Psoas muscle (tissue), 7 donors: ENCODE measurements at regions not wholly inside any gene's neighbourhood (a gene's known extent, or its start where the extent isn't known, plus 50 kb on each side); places are given as distances from the start of the nearest gene placed in this dataset.

Source experiments
- ATAC-seq, 4 donors: fragments of 200-7000 bp; cut with Tn5 transposase; one replicate each; pipeline ENCODE4 v1.9.1; 2020; ENCODE audit warnings: moderate library complexity in 3 of 4, mild to moderate bottlenecking in 2 of 4
- DNase-seq, 2 donors: peaks; one replicate each; pipeline ENCODE4 v3.0.0-alpha.2; 2020
- H3K27ac ChIP-seq: fragments of 200-600 bp; one replicate; pipeline ENCODE4 v1.8.0; 2022
- H3K27me3 ChIP-seq, 3 donors: fragments of 200-600 bp in 1 of 3; one replicate each; pipeline versions ENCODE4 v1.6.1 to v1.8.0; 2013 to 2022; ENCODE audit warnings: low read length in 2 of 3, mild to moderate bottlenecking in 2 of 3, moderate library complexity in 1 of 3; ENCODE audit not compliant: insufficient read depth in 3 of 3
- H3K36me3 ChIP-seq, 2 donors: fragments of 200-600 bp in 1 of 2; one replicate each; pipeline versions ENCODE4 v1.6.1 to v1.8.0; 2013 to 2022; ENCODE audit warnings: low read depth in 1 of 2, mild to moderate bottlenecking in 1 of 2, moderate library complexity in 1 of 2; ENCODE audit not compliant: insufficient read depth in 1 of 2
- H3K4me1 ChIP-seq: fragments of 200-600 bp; one replicate; pipeline ENCODE4 v1.8.0; 2022
- H3K4me3 ChIP-seq: fragments of 200-600 bp; one replicate; pipeline ENCODE4 v1.8.0; 2022; ENCODE audit warnings: mild to moderate bottlenecking
- H3K9me3 ChIP-seq: fragments of 200-600 bp; one replicate; pipeline ENCODE4 v1.8.0; 2022
- WGBS, 3 donors: extraction: QIAGEN DNeasy Blood & Tissue Kit; methylation state at CpG; one replicate each; pipeline versions ENCODE4 v1.1.6 to v1.1.7; 2013; 5-methylcytosine and 5-hydroxymethylcytosine counted together
- intact Hi-C, 2 donors: fragments of 100-400 bp; cut with DNase I; formaldehyde crosslinking; loops; one replicate each; pipeline versions ENCODE4 v1.11.0 to v1.14.2; 2022
- TF ChIP-seq, protein P1 (sequence below): fragments of 200-600 bp; IDR thresholded peaks from one replicate; pipeline ENCODE4 v1.8.0; 2022; ENCODE audit warnings: antibody characterized with exemption
- donor health status: healthy with polysubstance abuse.
- donor health status: DM: no; HTN: no; CAD: no; lungs with moderate emphysema.
- donor health status: Bipolar disorder and iron deficiency.
- donor health status: healthy.
- donor health status: DM: yes; HTN: yes; CAD: no.
- donor health status: DM: no; HTN: no; CAD: no.
- donor health status: DM: yes; HTN: yes; CAD: no.

DNA sequence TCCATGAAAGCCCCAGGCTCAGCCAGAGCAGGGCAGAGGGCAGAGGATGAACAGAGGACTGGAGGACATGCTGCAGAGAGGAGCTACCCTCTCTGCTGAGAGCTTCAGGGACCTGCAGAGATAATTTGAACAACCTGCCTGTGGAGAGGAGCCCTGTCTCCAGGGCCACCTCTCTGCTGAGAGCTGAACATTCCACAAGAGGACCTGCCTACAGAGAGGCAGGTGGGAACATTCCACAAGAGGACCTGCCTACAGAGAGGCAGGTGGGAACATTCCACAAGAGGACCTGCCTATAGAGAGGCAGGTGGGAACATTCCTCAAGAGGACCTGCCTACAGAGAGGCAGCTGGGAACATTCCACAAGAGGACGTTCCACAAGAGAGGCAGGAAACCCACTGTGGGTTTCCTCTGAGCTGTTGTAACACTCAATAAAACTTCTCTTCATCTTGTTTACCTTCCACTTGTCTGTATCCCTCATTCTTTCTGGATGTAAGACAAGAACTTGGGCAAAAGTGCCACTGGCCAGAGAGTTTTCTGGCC lies 551.9 kb upstream of the CA10 start:
- Histone ChIP-seq H3K27me3 (no peaks in the 10 kb centered on the region), H3K36me3 (no peaks in the 10 kb centered on the region), H3K27ac (no peak overlapping the region), H3K9me3 (no peaks in the 10 kb centered on the region), H3K4me1 (no peaks in the 10 kb centered on the region), H3K4me3 (no peak overlapping the region)
- ATAC-seq = no peak
- intact Hi-C loops = no loop called here
- WGBS, 3 donors = 42 to 47% (median 43%) methylated on average over 1 of the region's 1 CpG
- DNase-seq = no peak
- TF ChIP-seq, protein P1, sequence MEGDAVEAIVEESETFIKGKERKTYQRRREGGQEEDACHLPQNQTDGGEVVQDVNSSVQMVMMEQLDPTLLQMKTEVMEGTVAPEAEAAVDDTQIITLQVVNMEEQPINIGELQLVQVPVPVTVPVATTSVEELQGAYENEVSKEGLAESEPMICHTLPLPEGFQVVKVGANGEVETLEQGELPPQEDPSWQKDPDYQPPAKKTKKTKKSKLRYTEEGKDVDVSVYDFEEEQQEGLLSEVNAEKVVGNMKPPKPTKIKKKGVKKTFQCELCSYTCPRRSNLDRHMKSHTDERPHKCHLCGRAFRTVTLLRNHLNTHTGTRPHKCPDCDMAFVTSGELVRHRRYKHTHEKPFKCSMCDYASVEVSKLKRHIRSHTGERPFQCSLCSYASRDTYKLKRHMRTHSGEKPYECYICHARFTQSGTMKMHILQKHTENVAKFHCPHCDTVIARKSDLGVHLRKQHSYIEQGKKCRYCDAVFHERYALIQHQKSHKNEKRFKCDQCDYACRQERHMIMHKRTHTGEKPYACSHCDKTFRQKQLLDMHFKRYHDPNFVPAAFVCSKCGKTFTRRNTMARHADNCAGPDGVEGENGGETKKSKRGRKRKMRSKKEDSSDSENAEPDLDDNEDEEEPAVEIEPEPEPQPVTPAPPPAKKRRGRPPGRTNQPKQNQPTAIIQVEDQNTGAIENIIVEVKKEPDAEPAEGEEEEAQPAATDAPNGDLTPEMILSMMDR = no peak

DNA sequence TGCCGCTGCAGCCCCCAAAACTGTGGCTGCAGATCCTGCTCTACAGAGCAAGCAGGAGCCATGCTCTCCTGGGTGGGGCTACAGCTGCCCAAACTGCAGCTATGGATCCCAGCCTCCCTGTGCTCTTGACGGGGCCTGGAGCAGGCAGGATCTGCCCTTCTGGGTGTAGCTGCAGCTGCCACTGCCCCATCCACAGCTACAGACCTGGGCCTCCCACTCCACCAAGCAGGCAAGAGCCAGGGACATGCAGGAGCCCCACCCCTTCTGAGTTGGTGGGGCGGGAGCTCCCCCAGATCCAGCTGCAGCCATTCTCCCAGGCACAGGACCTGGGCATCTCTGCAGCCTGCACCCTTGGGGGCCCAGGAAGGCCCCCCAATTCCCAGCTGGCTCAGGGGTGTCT lies 551.2 kb upstream of the CA10 start:
- ATAC-seq = no peak
- WGBS, 3 donors = 86 to 89% (median 86%) methylated on average over 3 of the region's 3 CpGs
- DNase-seq = no peak

DNA sequence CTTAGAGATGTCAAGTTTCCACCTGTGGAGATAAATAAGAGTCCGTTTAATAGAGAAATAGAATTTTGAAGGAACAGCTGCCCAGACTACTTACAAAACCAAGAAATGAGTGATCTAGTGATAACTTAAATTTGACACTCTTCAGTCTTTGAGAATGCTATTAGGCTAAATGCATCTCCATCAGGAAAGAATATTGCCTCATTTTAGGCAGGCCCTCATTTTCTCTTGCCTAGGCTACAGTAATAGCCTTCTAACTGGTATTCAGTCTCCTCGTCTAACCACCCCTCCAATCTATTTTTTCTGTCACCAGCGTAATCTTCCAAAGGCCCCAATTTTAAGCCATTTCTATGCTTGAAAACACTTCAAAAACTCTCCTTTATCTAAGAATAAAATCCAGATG lies 537.8 kb upstream of the CA10 start:
- intact Hi-C loops = no loop called here
- no peak overlapping the region for H3K27ac ChIP-seq
- H3K27me3 ChIP-seq = no peaks in the 10 kb centered on the region
- WGBS, 3 donors = 80 to 86% (median 83%) methylated on average over 3 of the region's 3 CpGs
- TF ChIP-seq, protein P1 = no peak
- no peaks in the 10 kb centered on the region for H3K36me3 ChIP-seq
- DNase-seq (no peak), ATAC-seq (no peak)
- no peaks in the 10 kb centered on the region for H3K9me3 ChIP-seq
- no peak overlapping the region for H3K4me3 ChIP-seq
- no peaks in the 10 kb centered on the region for H3K4me1 ChIP-seq

More for the DNA sequence above, 551.2 kb upstream of the CA10 start:
- TF ChIP-seq, protein P1 = no peak
- H3K9me3 ChIP-seq = no peaks in the 10 kb centered on the region
- intact Hi-C loops = no loop called here
- no peaks in the 10 kb centered on the region for H3K27me3 ChIP-seq
- H3K27ac ChIP-seq = no peak overlapping the region
- no peak overlapping the region for H3K4me3 ChIP-seq
- H3K4me1 ChIP-seq = no peaks in the 10 kb centered on the region
- no peaks in the 10 kb centered on the region for H3K36me3 ChIP-seq

DNA sequence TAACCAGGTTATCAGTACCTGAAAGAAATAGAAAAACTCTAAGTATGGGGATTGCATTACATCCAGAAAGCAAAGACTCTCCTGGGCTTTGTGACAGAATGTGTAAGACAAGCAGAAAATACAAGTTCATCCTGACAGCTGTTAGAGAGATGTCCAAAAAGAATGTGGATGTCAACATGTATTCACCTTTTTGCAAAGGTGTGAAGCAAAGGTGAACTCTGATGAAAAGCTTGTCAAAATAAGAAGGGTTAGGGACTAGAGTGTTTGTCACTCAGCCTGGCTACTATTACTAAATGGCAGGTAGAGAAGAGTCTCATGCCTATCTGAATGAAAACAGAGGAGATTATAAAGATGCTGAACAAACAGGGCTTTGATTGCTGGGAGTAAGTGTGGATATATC lies 527.6 kb upstream of the CA10 start:
- Histone ChIP-seq H3K4me1 (no peaks in the 10 kb centered on the region), H3K27me3 (no peaks in the 10 kb centered on the region), H3K27ac (no peak overlapping the region), H3K9me3 (no peaks in the 10 kb centered on the region), H3K4me3 (no peak overlapping the region), H3K36me3 (no peaks in the 10 kb centered on the region)
- intact Hi-C loops = no loop called here
- TF ChIP-seq, protein P1 = no peak
- DNase-seq = no peak
- ATAC-seq = no peak

DNA sequence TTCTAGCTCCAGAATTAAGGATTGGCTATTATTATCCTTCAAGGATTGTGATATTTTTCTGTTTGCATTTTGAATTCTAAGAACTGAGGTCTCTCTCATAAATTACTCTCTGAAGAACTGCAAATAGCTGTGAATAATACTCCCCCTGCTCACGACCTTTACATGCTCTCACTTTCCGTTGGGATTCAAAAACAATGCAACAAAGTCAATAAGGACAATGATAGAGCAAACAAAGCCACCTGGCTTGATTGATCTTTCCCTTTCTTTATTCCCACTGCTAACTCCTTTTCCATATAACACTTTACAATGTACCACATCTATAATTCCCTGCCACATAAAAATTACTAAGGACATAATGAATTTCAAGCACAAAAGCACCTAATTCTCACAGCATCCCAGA lies 523.0 kb upstream of the CA10 start:
- WGBS, 3 donors = 4 to 8% (median 7%) methylated on average over 2 of the region's 2 CpGs
- DNase-seq (no peak), ATAC-seq (no peak)
- Histone ChIP-seq H3K27me3 (no peaks in the 10 kb centered on the region), H3K9me3 (peaks cover 20% of the 10 kb centered on the region), H3K4me3 (no peak overlapping the region), H3K4me1 (no peaks in the 10 kb centered on the region), H3K36me3 (no peaks in the 10 kb centered on the region), H3K27ac (no peak overlapping the region)
- TF ChIP-seq, protein P1 = no peak
- intact Hi-C loops = no loop called here
